GM23338 (cell line): ENCODE measurements at regions not wholly inside any gene's neighbourhood (a gene's known extent, or its start where the extent isn't known, plus 50 kb on each side); places are given as distances from the start of the nearest gene placed in this dataset.

Experiments used
- ATAC-seq: fragments of 200-7000 bp; cut with Tn5 transposase; 3 replicates; pipeline ENCODE4 v1.9.1; 2020
- DNase-seq: peaks from one replicate; pipeline ENCODE4 v3.0.0-alpha.2; 2015; ENCODE audit warnings: low spot score
- H2AFZ ChIP-seq: fragments of 200-600 bp; sonication (generic); 2 replicates; pipeline ENCODE4 v1.8.0; 2016; ENCODE audit warnings: antibody characterized with exemption, mild to moderate bottlenecking, moderate library complexity
- H3F3A ChIP-seq: fragments of 200-600 bp; sonication (generic); replicated peaks from 2 replicates; pipeline ENCODE4 v1.8.0; 2017; ENCODE audit warnings: antibody characterized with exemption, mixed run types, low read depth
- H3K27ac ChIP-seq: fragments of 200-600 bp; sonication (generic); 2 replicates; pipeline ENCODE4 v1.6.1; 2016; ENCODE audit warnings: low read depth
- H3K27me3 ChIP-seq: fragments of 200-600 bp; sonication (generic); 2 replicates; pipeline ENCODE4 v1.8.0; 2016; ENCODE audit warnings: mild to moderate bottlenecking, mixed run types, moderate library complexity; ENCODE audit not compliant: insufficient read depth
- H3K36me3 ChIP-seq: fragments of 200-600 bp; sonication (generic); 2 replicates; pipeline ENCODE4 v1.8.0; 2016; ENCODE audit warnings: mild to moderate bottlenecking; ENCODE audit not compliant: insufficient read depth
- H3K4me1 ChIP-seq: fragments of 200-600 bp; sonication (generic); 2 replicates; pipeline ENCODE4 v1.8.0; 2016; ENCODE audit warnings: mild to moderate bottlenecking, moderate library complexity; ENCODE audit not compliant: insufficient read depth
- H3K4me2 ChIP-seq: fragments of 200-600 bp; sonication (generic); 2 replicates; pipeline ENCODE4 v1.7.1; 2017; ENCODE audit warnings: mixed run types
- H3K4me3 ChIP-seq: fragments of 200-600 bp; sonication (generic); 2 replicates; pipeline ENCODE4 v1.6.1; 2016; ENCODE audit warnings: mixed run types
- H3K79me2 ChIP-seq: fragments of 200-600 bp; sonication (generic); replicated peaks from 2 replicates; pipeline ENCODE4 v1.8.0; 2017; ENCODE audit warnings: mild to moderate bottlenecking; ENCODE audit not compliant: insufficient read depth
- H3K9me2 ChIP-seq: fragments of 200-600 bp; sonication (generic); 2 replicates; pipeline ENCODE4 v1.8.0; 2017; ENCODE audit not compliant: insufficient read depth
- H4K20me1 ChIP-seq: fragments of 200-600 bp; sonication (generic); replicated peaks from 2 replicates; pipeline ENCODE4 v1.8.0; 2017; ENCODE audit warnings: mild to moderate bottlenecking; ENCODE audit not compliant: insufficient read depth
- H3K27ac Mint-ChIP-seq: 2 replicates; pipeline ENCODE4 v1.8.0; 2020; ENCODE audit warnings: inconsistent platforms, mild to moderate bottlenecking, moderate library complexity, mixed read lengths
- H3K27me3 Mint-ChIP-seq: 3 replicates; pipeline ENCODE4 v1.8.0; 2022; ENCODE audit warnings: low read depth, mild to moderate bottlenecking, moderate library complexity, mixed read lengths, inconsistent platforms; ENCODE audit not compliant: insufficient read depth, poor library complexity
- H3K36me3 Mint-ChIP-seq: 3 replicates; pipeline ENCODE4 v1.8.0; 2021; ENCODE audit warnings: low read depth, mild to moderate bottlenecking, inconsistent platforms, moderate library complexity, mixed read lengths
- H3K4me1 Mint-ChIP-seq: 3 replicates; pipeline ENCODE4 v1.8.0; 2020; ENCODE audit warnings: mild to moderate bottlenecking, inconsistent platforms, mixed read lengths
- H3K4me3 Mint-ChIP-seq: 3 replicates; pipeline ENCODE4 v1.8.0; 2021; ENCODE audit warnings: moderate library complexity, mild to moderate bottlenecking, inconsistent platforms, mixed read lengths
- H3K9me3 Mint-ChIP-seq: 3 replicates; pipeline ENCODE4 v1.8.0; 2020; ENCODE audit warnings: moderate library complexity, mild to moderate bottlenecking, inconsistent platforms, mixed read lengths
- CREB1 ChIP-seq: fragments of 250-450 bp; sonication (Bioruptor Pico); IDR thresholded peaks from 2 replicates; pipeline ENCODE4 v1.5.0; 2020; ENCODE audit warnings: low read depth, mild to moderate bottlenecking, moderate library complexity
- CTCF ChIP-seq, 2 experiments: fragments of 200-600 bp in 1 of 2; sonication (generic) in 1 of 2; conservative IDR thresholded peaks; 2 replicates each; pipeline versions ENCODE4 v1.5.1 to v1.6.1; 2016 to 2017; ENCODE audit warnings: antibody characterized with exemption in 2 of 2, low read depth in 2 of 2, mild to moderate bottlenecking in 2 of 2, moderate library complexity in 1 of 2
- ETS1 ChIP-seq: IDR thresholded peaks from 2 replicates; pipeline ENCODE4 v1.6.1; 2016; ENCODE audit warnings: antibody characterized with exemption
- EZH2 ChIP-seq: fragments of 200-600 bp; sonication (generic); IDR thresholded peaks from one replicate; pipeline ENCODE4 v1.8.0; 2017; ENCODE audit warnings: antibody characterized with exemption, mild to moderate bottlenecking, low read depth; ENCODE audit not compliant: unreplicated experiment
- EZH2phosphoT487 ChIP-seq: fragments of 200-600 bp; sonication (generic); IDR thresholded peaks from one replicate; pipeline ENCODE4 v1.8.1; 2018; ENCODE audit warnings: antibody characterized with exemption; ENCODE audit not compliant: unreplicated experiment
- JUNB ChIP-seq: IDR thresholded peaks from one replicate; pipeline ENCODE4 v1.6.1; 2016; ENCODE audit warnings: antibody characterized with exemption; ENCODE audit not compliant: unreplicated experiment
- NANOG ChIP-seq: IDR thresholded peaks from 2 replicates; pipeline ENCODE4 v1.6.1; 2016; ENCODE audit warnings: antibody characterized with exemption, borderline replicate concordance
- POLR2AphosphoS5 ChIP-seq: IDR thresholded peaks from 2 replicates; pipeline ENCODE4 v1.6.1; 2016; ENCODE audit warnings: antibody characterized with exemption, low read depth
- REST ChIP-seq: IDR thresholded peaks from one replicate; pipeline ENCODE4 v1.6.1; 2018; ENCODE audit warnings: antibody characterized with exemption; ENCODE audit not compliant: unreplicated experiment
- STAT1 ChIP-seq: IDR thresholded peaks from one replicate; pipeline ENCODE4 v1.6.1; 2016; ENCODE audit warnings: antibody characterized with exemption; ENCODE audit not compliant: unreplicated experiment
- ZNF114 ChIP-seq: fragments of 250-450 bp; sonication (Bioruptor Pico); IDR thresholded peaks from 2 replicates; pipeline ENCODE4 v1.5.0; 2020; ENCODE audit warnings: mild to moderate bottlenecking, moderate library complexity
- ZNF331 ChIP-seq: fragments of 250-450 bp; sonication (Bioruptor Pico); IDR thresholded peaks from 2 replicates; pipeline ENCODE4 v1.5.0; 2020; ENCODE audit warnings: low read depth, mild to moderate bottlenecking, moderate library complexity
- ZNF462 ChIP-seq: fragments of 250-450 bp; sonication (Bioruptor Pico); IDR thresholded peaks from 2 replicates; pipeline ENCODE4 v1.5.0; 2020; ENCODE audit warnings: mild to moderate bottlenecking, moderate library complexity

- Histone ChIP-seq H3K27ac (no peak overlapping the region), H3K4me2 (no peak overlapping the region), H3K9me2 (0 out of 2 replicates have a peak, but pooled peaks cover 4% of the 10 kb centered on the region), H3K4me3 (no peak overlapping the region), H2AFZ (no peak overlapping the region), H3K36me3 (no peaks in the 10 kb centered on the region), H3F3A (no peaks in the 10 kb centered on the region), H3K27me3 (no peaks in the 10 kb centered on the region), H3K4me1 (no peaks in the 10 kb centered on the region), H4K20me1 (no peaks in the 10 kb centered on the region), H3K79me2 (no peaks in the 10 kb centered on the region)
- H3K4me3 Mint-ChIP-seq = no peak overlapping the region
- no peaks in the 10 kb centered on the region for H3K36me3 Mint-ChIP-seq
- no peak for ATAC-seq
- H3K27ac Mint-ChIP-seq = no peak overlapping the region
- TF ChIP-seq CTCF (conservative IDR thresholded peaks at IDR 0.05; ENCODE audit: low read depth in 2 of 2) (no peak), ZNF114 (CRISPR knock-in tag) (no peak), CREB1 (CRISPR knock-in tag) (no peak), EZH2phosphoT487 (no peak), ZNF462 (CRISPR knock-in tag) (no peak), POLR2AphosphoS5 (no peak), EZH2 (no peak), JUNB (no peak), NANOG (no peak), ETS1 (no peak), REST (no peak), ZNF331 (no peak), STAT1 (no peak)
- no peak for DNase-seq
- H3K27me3 Mint-ChIP-seq = no peaks in the 10 kb centered on the region
- H3K9me3 Mint-ChIP-seq = peaks cover 6% of the 10 kb centered on the region; the same call in 1 of the 3 replicates
- no peaks in the 10 kb centered on the region for H3K4me1 Mint-ChIP-seq
Measured at GRCh38 chr6:132096245-132096644, 145.1 kb upstream of the CCN2 start.
